ENCODE measurements at regions not wholly inside any gene's neighbourhood (a gene's known extent, or its start where the extent isn't known, plus 50 kb on each side); places are given as distances from the start of the nearest gene placed in this dataset.

- H3K9ac ChIP-seq (ENCODE audit: low read depth, low read length, poor library complexity, severe bottlenecking): no peak overlapping the region
- TF ChIP-seq EZH2phosphoT487 (IDR thresholded peaks at IDR 0.05; ENCODE audit: borderline replicate concordance) (no peak), CTCF (conservative IDR thresholded peaks at IDR 0.05; ENCODE audit: low read length) (no peak)
- no peaks in the 10 kb centered on the region for H3K36me3 ChIP-seq (ENCODE audit: insufficient read depth, low read length)
- H3K79me2 ChIP-seq (ENCODE audit: insufficient read depth, low read length): no peaks in the 10 kb centered on the region
- H3K9me3 ChIP-seq (ENCODE audit: insufficient read depth, low read depth, low read length): no peaks in the 10 kb centered on the region; the same call in 1 of the 2 replicates
- no peak overlapping the region for H2AFZ ChIP-seq (ENCODE audit: low read length)
- H3K4me2 ChIP-seq (ENCODE audit: low read depth, low read length, poor library complexity, severe bottlenecking): no peak overlapping the region
- H3F3A ChIP-seq (ENCODE audit: low read depth): no peaks in the 10 kb centered on the region
- H4K20me1 ChIP-seq (ENCODE audit: insufficient read depth, low read length, poor library complexity, severe bottlenecking): no peaks in the 10 kb centered on the region
- no peaks in the 10 kb centered on the region for H3K9me2 ChIP-seq (replicated peaks; ENCODE audit: low read depth, low read length)
- no peaks in the 10 kb centered on the region for H3K4me1 ChIP-seq (ENCODE audit: insufficient read depth, low read length, poor library complexity, severe bottlenecking)
- no peaks in the 10 kb centered on the region for H3K27me3 ChIP-seq (ENCODE audit: insufficient read depth, low read length, poor library complexity, severe bottlenecking)
- H3K4me3 ChIP-seq (ENCODE audit: low read length, poor library complexity, severe bottlenecking): no peak overlapping the region
These were observed 75.3 kb downstream of the TMEM167A start for GRCh38 chr5:83001796-83002381.

GRCh38 chr5:83000922-83001321, 76.3 kb downstream of the TMEM167A start:
- no peaks in the 10 kb centered on the region for H3K9me2 ChIP-seq (replicated peaks; ENCODE audit: low read depth, low read length)
- H3K27me3 ChIP-seq (ENCODE audit: insufficient read depth, low read length, poor library complexity, severe bottlenecking): no peaks in the 10 kb centered on the region
- no peaks in the 10 kb centered on the region for H3K79me2 ChIP-seq (ENCODE audit: insufficient read depth, low read length)
- no peaks in the 10 kb centered on the region for H4K20me1 ChIP-seq (ENCODE audit: insufficient read depth, low read length, poor library complexity, severe bottlenecking)
- H3K36me3 ChIP-seq (ENCODE audit: insufficient read depth, low read length): no peaks in the 10 kb centered on the region
- no peak for TF ChIP-seq EZH2phosphoT487 (IDR thresholded peaks at IDR 0.05; ENCODE audit: borderline replicate concordance)
- no peak for TF ChIP-seq CTCF (conservative IDR thresholded peaks at IDR 0.05; ENCODE audit: low read length)
- no peaks in the 10 kb centered on the region; the same call in 1 of the 2 replicates for H3K9me3 ChIP-seq (ENCODE audit: insufficient read depth, low read depth, low read length)
- no peak overlapping the region for H2AFZ ChIP-seq (ENCODE audit: low read length)
- no peak overlapping the region for H3K4me2 ChIP-seq (ENCODE audit: low read depth, low read length, poor library complexity, severe bottlenecking)
- no peaks in the 10 kb centered on the region for H3F3A ChIP-seq (ENCODE audit: low read depth)
- no peak overlapping the region for H3K9ac ChIP-seq (ENCODE audit: low read depth, low read length, poor library complexity, severe bottlenecking)
- no peak overlapping the region for H3K4me3 ChIP-seq (ENCODE audit: low read length, poor library complexity, severe bottlenecking)
- no peaks in the 10 kb centered on the region for H3K4me1 ChIP-seq (ENCODE audit: insufficient read depth, low read length, poor library complexity, severe bottlenecking)

- Histone ChIP-seq H3K79me2 (ENCODE audit: insufficient read depth, low read length) (no peaks in the 10 kb centered on the region), H3K9ac (ENCODE audit: low read depth, low read length, poor library complexity, severe bottlenecking) (no peak overlapping the region), H3K27me3 (ENCODE audit: insufficient read depth, low read length, poor library complexity, severe bottlenecking) (no peaks in the 10 kb centered on the region), H4K20me1 (ENCODE audit: insufficient read depth, low read length, poor library complexity, severe bottlenecking) (no peaks in the 10 kb centered on the region), H2AFZ (ENCODE audit: low read length) (no peak overlapping the region), H3K4me2 (ENCODE audit: low read depth, low read length, poor library complexity, severe bottlenecking) (no peak overlapping the region), H3K9me3 (ENCODE audit: insufficient read depth, low read depth, low read length) (no peaks in the 10 kb centered on the region; the same call in 1 of the 2 replicates), H3K4me3 (ENCODE audit: low read length, poor library complexity, severe bottlenecking) (no peak overlapping the region), H3K36me3 (ENCODE audit: insufficient read depth, low read length) (no peaks in the 10 kb centered on the region), H3F3A (ENCODE audit: low read depth) (no peaks in the 10 kb centered on the region), H3K4me1 (ENCODE audit: insufficient read depth, low read length, poor library complexity, severe bottlenecking) (no peaks in the 10 kb centered on the region), H3K9me2 (replicated peaks; ENCODE audit: low read depth, low read length) (no peaks in the 10 kb centered on the region)
- TF ChIP-seq CTCF (conservative IDR thresholded peaks at IDR 0.05; ENCODE audit: low read length) (no peak), EZH2phosphoT487 (IDR thresholded peaks at IDR 0.05; ENCODE audit: borderline replicate concordance) (no peak)
These were observed 76.8 kb downstream of the TMEM167A start for GRCh38 chr5:83000428-83000827.

Data from Loucy (cell line).